GM12878 (cell line): ENCODE measurements at regions not wholly inside any gene's neighbourhood (a gene's known extent, or its start where the extent isn't known, plus 50 kb on each side); places are given as distances from the start of the nearest gene placed in this dataset.

Experiments
- ATAC-seq: fragments of 200-7000 bp; cut with Tn5 transposase; 3 replicates; pipeline ENCODE4 v1.9.1; 2020; ENCODE audit warnings: mild to moderate bottlenecking, moderate library complexity
- BruUV-seq: library from RNA; stranded (reverse); fragments of 400-500 nt; replicated peaks from 2 replicates; lab custom pipeline; 2021; lab: Mats Ljungman, UMichigan
- CTCF ChIA-PET: fragments of 300-600 bp; sonication (Branson Sonifier 250); formaldehyde crosslinking; extraction: SDS; loops from one replicate; lab custom pipeline; 2021; ENCODE audit warnings: inconsistent platforms; lab: Yijun Ruan, JAX
- POLR2A ChIA-PET: fragments of 350-600 bp; formaldehyde crosslinking; extraction: SDS; loops from one replicate; lab custom pipeline; 2021; ENCODE audit warnings: inconsistent platforms; lab: Charles Lee
- RAD21 ChIA-PET: fragments of 300-600 bp; sonication (Branson Sonifier 250); formaldehyde crosslinking; loops from one replicate; lab custom pipeline; 2023; ENCODE audit warnings: antibody characterized with exemption; ENCODE audit not compliant: unreplicated experiment; lab: Charles Lee
- SMC1A ChIA-PET: fragments of 300-600 bp; sonication (Branson Sonifier 250); formaldehyde crosslinking; loops from one replicate; lab custom pipeline; 2023; ENCODE audit not compliant: unreplicated experiment, uncharacterized antibody; lab: Charles Lee
- DNase-seq: peaks from one replicate; pipeline ENCODE4 v3.0.0-alpha.2; 2011; ENCODE audit warnings: low read depth, low spot score
- FAIRE-seq: peaks from 3 replicates; lab custom pipeline; 2011; peaks lifted over from hg19 to GRCh38; lab: Jason Lieb, UNC
- H2AFZ ChIP-seq: 2 replicates; pipeline ENCODE4 v1.6.0; 2011; ENCODE audit warnings: low read depth, low read length, control low read depth; ENCODE audit not compliant: control insufficient read depth
- H3K27ac ChIP-seq: 2 replicates; pipeline ENCODE4 v1.5.1; 2011; ENCODE audit warnings: control low read depth; ENCODE audit not compliant: control insufficient read depth, insufficient read depth
- H3K27me3 ChIP-seq, 2 experiments: replicated peaks in 1 of 2; 2 replicates each; pipeline versions ENCODE4 v1.6.0 to v1.6.1; 2011; ENCODE audit warnings: low read length in 1 of 2; ENCODE audit not compliant: control insufficient read depth in 2 of 2, insufficient read depth in 2 of 2
- H3K36me3 ChIP-seq, 2 experiments: 2 replicates each; pipeline ENCODE4 v1.5.1; 2011; ENCODE audit warnings: low read length in 1 of 2; ENCODE audit not compliant: control insufficient read depth in 2 of 2, insufficient read depth in 2 of 2
- H3K4me1 ChIP-seq: 2 replicates; pipeline ENCODE4 v1.6.1; 2011; ENCODE audit warnings: mild to moderate bottlenecking, low read length, moderate library complexity, mixed read lengths; ENCODE audit not compliant: control insufficient read depth, insufficient read depth
- H3K4me2 ChIP-seq: 2 replicates; pipeline ENCODE4 v1.6.0; 2011; ENCODE audit warnings: control low read depth; ENCODE audit not compliant: control insufficient read depth, insufficient read depth
- H3K4me3 ChIP-seq: fragments of 200-600 bp; sonication (generic); 2 replicates; pipeline ENCODE4 v1.5.1; 2016
- H3K79me2 ChIP-seq: 2 replicates; pipeline ENCODE4 v1.6.0; 2011; ENCODE audit warnings: low read length; ENCODE audit not compliant: control insufficient read depth, insufficient read depth
- H3K9ac ChIP-seq: 2 replicates; pipeline ENCODE4 v1.8.0; 2011; ENCODE audit warnings: low read length, control low read depth, mixed read lengths; ENCODE audit not compliant: control insufficient read depth, insufficient read depth
- H3K9me3 ChIP-seq: replicated peaks from 3 replicates; pipeline ENCODE4 v1.5.1; 2011; ENCODE audit warnings: mild to moderate bottlenecking, low read length; ENCODE audit not compliant: control insufficient read depth, insufficient read depth
- H4K20me1 ChIP-seq: 2 replicates; pipeline ENCODE4 v1.6.0; 2011; ENCODE audit not compliant: control insufficient read depth, insufficient read depth
- ATF3 ChIP-seq: IDR thresholded peaks from 2 replicates; pipeline ENCODE4 v1.6.1; 2011; ENCODE audit warnings: low read depth, mild to moderate bottlenecking, low read length, moderate library complexity, borderline replicate concordance; ENCODE audit errors: extremely low read depth
- JUND ChIP-seq: IDR thresholded peaks from 2 replicates; pipeline ENCODE4 v1.6.1; 2012; ENCODE audit warnings: low read depth, mild to moderate bottlenecking, low read length, improper control_type of control experiment, moderate library complexity
- NFYA ChIP-seq: IDR thresholded peaks from 2 replicates; pipeline ENCODE4 v1.6.1; 2011; ENCODE audit warnings: low read depth, mild to moderate bottlenecking, low read length, improper control_type of control experiment, borderline replicate concordance
- NRF1 ChIP-seq: conservative IDR thresholded peaks from 2 replicates; pipeline ENCODE4 v1.6.1; 2011; ENCODE audit warnings: mild to moderate bottlenecking, low read depth, low read length, improper control_type of control experiment
- PBX3 ChIP-seq: IDR thresholded peaks from 2 replicates; pipeline ENCODE4 v1.6.1; 2011; ENCODE audit warnings: mild to moderate bottlenecking, low read depth, low read length, moderate library complexity; ENCODE audit not compliant: insufficient replicate concordance
- RBBP5 ChIP-seq: fragments of 200-600 bp; sonication (generic); conservative IDR thresholded peaks from 2 replicates; pipeline ENCODE4 v1.6.1; 2016
- RELB ChIP-seq: fragments of 450-650 bp; IDR thresholded peaks from 2 replicates; pipeline ENCODE4 v1.6.1; 2017; ENCODE audit warnings: low read depth, mild to moderate bottlenecking, moderate library complexity
- USF2 ChIP-seq: IDR thresholded peaks from 2 replicates; pipeline ENCODE4 v1.6.1; 2011; ENCODE audit warnings: low read depth, low read length, improper control_type of control experiment, borderline replicate concordance
- YBX1 ChIP-seq: fragments of 450-650 bp; IDR thresholded peaks from 2 replicates; pipeline ENCODE4 v1.6.1; 2016; ENCODE audit warnings: antibody characterized with exemption
- ZBTB40 ChIP-seq: fragments of 450-650 bp; IDR thresholded peaks from 2 replicates; pipeline ENCODE4 v1.6.1; 2016; ENCODE audit warnings: mild to moderate bottlenecking, moderate library complexity, borderline replicate concordance
- WGBS: methylation state at CpG from one replicate; pipeline ENCODE4 v1.1.6; 2016; ENCODE audit warnings: low lambda C conversion rate; ENCODE audit not compliant: insufficient replicate concordance, insufficient coverage; ENCODE audit errors: missing lambda C conversion rate; 5-methylcytosine and 5-hydroxymethylcytosine counted together
- in situ Hi-C: fragments of 300-500 bp; cut with MboI; formaldehyde crosslinking; loops from 9 replicates; pipeline ENCODE4 v1.14.3; 2018; ENCODE audit warnings: mixed read lengths
- intact Hi-C: fragments of 100-400 bp; cut with micrococcal nuclease; formaldehyde crosslinking; loops from one replicate; pipeline ENCODE4 v1.14.2; 2022; ENCODE audit not compliant: unreplicated experiment

- no peak for TF ChIP-seq RBBP5
- TF ChIP-seq RELB = no peak
- TF ChIP-seq NRF1 = no peak
- TF ChIP-seq YBX1 = no peak
- no peak for TF ChIP-seq JUND
- TF ChIP-seq ATF3 = no peak
- no peak for TF ChIP-seq ZBTB40
- TF ChIP-seq PBX3 = no peak
- TF ChIP-seq USF2 = no peak
- TF ChIP-seq NFYA = no peak
- no peak overlapping the region for H3K4me2 ChIP-seq
- POLR2A ChIA-PET = no interaction called here
- intact Hi-C loops (no loop called here), in situ Hi-C loops (no loop called here)
- FAIRE-seq (no peak), DNase-seq (no peak), ATAC-seq (no peak)
- no TSS peak for BruUV-seq
- H3K4me3 ChIP-seq = no peak overlapping the region
- H3K4me1 ChIP-seq = no peaks in the 10 kb centered on the region
- no peaks in the 10 kb centered on the region for H3K36me3 ChIP-seq
- no peak overlapping the region for H3K27ac ChIP-seq
- H4K20me1 ChIP-seq = no peaks in the 10 kb centered on the region
- no peak overlapping the region for H3K9ac ChIP-seq
- no peaks in the 10 kb centered on the region for H3K79me2 ChIP-seq
- H3K9me3 ChIP-seq = peaks cover 3% of the 10 kb centered on the region
- no peaks in the 10 kb centered on the region for H3K27me3 ChIP-seq
- no peak overlapping the region for H2AFZ ChIP-seq
- RAD21 ChIA-PET = interaction anchor here (1.1 to 1.2 kb wide), 2 partner anchors 19 to 48 kb away, joined by 3 read pairs; no protein-coding TSS in a partner anchor
- SMC1A ChIA-PET = interaction anchor here (0.7 kb wide), 1 partner anchor 101 kb away, joined by 3 read pairs; no protein-coding TSS in a partner anchor
- CTCF ChIA-PET = no interaction called here
- 59% methylated on average over 1 of the region's 1 CpG for WGBS
Observed at GRCh38 chr2:57936216-57936615, 110.4 kb upstream of the VRK2 start.
